ENCODE measurements at regions not wholly inside any gene's neighbourhood (a gene's known extent, or its start where the extent isn't known, plus 50 kb on each side); places are given as distances from the start of the nearest gene placed in this dataset.

DNA sequence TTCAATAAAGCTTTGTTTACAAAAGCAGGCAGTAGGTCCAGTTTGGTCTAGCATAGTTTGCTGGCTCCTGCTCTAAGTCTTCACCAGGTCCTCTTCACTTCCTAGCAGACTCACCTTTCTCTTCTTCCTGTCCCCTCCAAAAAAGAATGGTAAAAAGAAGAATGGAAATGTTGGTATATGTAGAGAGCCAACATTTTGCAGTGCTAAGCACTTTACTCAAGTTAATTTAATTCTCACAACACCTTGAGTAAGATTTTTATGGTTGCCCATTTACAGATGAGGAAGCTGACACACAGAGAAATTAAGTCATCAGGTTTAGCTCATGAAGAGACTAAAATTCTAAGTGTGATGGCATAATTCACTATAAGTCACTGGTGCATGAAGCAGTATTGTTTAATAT lies 230.1 kb upstream of the PRICKLE2 start:
- H3K4me3 Mint-ChIP-seq: no peak overlapping the region
- H3K4me1 ChIP-seq (ENCODE audit: insufficient read depth, low read length): no peaks in the 10 kb centered on the region
- no peaks in the 10 kb centered on the region for H3K36me3 Mint-ChIP-seq
- H3K27me3 ChIP-seq (ENCODE audit: insufficient read depth, low read length, poor library complexity, severe bottlenecking): no peaks in the 10 kb centered on the region
- H3K27me3 Mint-ChIP-seq: peaks cover 2 to 7% of the 10 kb centered on the region in 2 donors
- no peak overlapping the region for H3K27ac Mint-ChIP-seq
- H3K9me3 ChIP-seq (ENCODE audit: low read length): no peaks in the 10 kb centered on the region
- H3K36me3 ChIP-seq (ENCODE audit: insufficient read depth, low read length): no peaks in the 10 kb centered on the region
- H3K9me3 Mint-ChIP-seq: no peaks in the 10 kb centered on the region
- H3K27ac ChIP-seq (ENCODE audit: low read depth, low read length): no peak overlapping the region
- ChIA-PET CTCF (no interaction called here), POLR2A (no interaction called here)
- DNase-seq: no peak
- no peak overlapping the region for H3K4me3 ChIP-seq (ENCODE audit: low read length)
- no peaks in the 10 kb centered on the region for H3K4me1 Mint-ChIP-seq

DNA sequence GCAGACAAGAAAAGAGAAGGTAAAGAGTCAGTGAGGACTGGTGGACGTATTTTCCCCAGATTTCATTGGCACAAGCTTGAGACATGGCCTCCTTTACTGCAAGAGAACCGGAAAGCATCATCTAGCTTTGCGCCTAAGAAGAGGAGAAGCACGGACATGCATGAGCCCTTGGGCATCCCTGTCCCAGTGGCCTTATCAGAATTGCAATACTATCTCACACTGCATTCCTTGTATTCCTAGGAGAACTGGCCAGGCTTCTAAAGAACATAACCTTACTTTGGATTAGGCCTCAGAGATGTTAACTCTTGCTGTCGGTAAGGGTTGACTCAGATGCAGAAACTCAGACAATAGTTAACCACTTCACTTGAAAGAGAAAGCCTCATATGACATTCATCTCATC lies 229.5 kb upstream of the PRICKLE2 start:
- POLR2A ChIA-PET: no interaction called here

GRCh38 chr3:64454179-64454578 lies 228.9 kb upstream of the PRICKLE2 start:
- ChIA-PET CTCF (no interaction called here), POLR2A (no interaction called here)
- Mint-ChIP-seq H3K27me3 (peaks cover 2 to 10% of the 10 kb centered on the region in 2 donors), H3K4me1 (no peaks in the 10 kb centered on the region), H3K27ac (no peak overlapping the region), H3K36me3 (no peaks in the 10 kb centered on the region), H3K9me3 (no peaks in the 10 kb centered on the region), H3K4me3 (no peak overlapping the region)
- Histone ChIP-seq H3K27ac (ENCODE audit: low read depth, low read length) (no peak overlapping the region), H3K9me3 (ENCODE audit: low read length) (no peaks in the 10 kb centered on the region), H3K36me3 (ENCODE audit: insufficient read depth, low read length) (no peaks in the 10 kb centered on the region), H3K4me3 (ENCODE audit: low read length) (no peak overlapping the region), H3K27me3 (ENCODE audit: insufficient read depth, low read length, poor library complexity, severe bottlenecking) (no peaks in the 10 kb centered on the region), H3K4me1 (ENCODE audit: insufficient read depth, low read length) (no peaks in the 10 kb centered on the region)
- DNase-seq: no peak

More for the DNA sequence above, 229.5 kb upstream of the PRICKLE2 start:
- no peak overlapping the region for H3K4me3 ChIP-seq (ENCODE audit: low read length)
- H3K27ac ChIP-seq (ENCODE audit: low read depth, low read length): no peak overlapping the region
- CTCF ChIA-PET: no interaction called here
- Mint-ChIP-seq H3K36me3 (no peaks in the 10 kb centered on the region), H3K9me3 (no peaks in the 10 kb centered on the region), H3K4me1 (no peaks in the 10 kb centered on the region), H3K27me3 (peaks cover 2 to 7% of the 10 kb centered on the region in 2 donors), H3K4me3 (no peak overlapping the region), H3K27ac (no peak overlapping the region)
- no peaks in the 10 kb centered on the region for H3K9me3 ChIP-seq (ENCODE audit: low read length)
- no peaks in the 10 kb centered on the region for H3K4me1 ChIP-seq (ENCODE audit: insufficient read depth, low read length)
- H3K27me3 ChIP-seq (ENCODE audit: insufficient read depth, low read length, poor library complexity, severe bottlenecking): no peaks in the 10 kb centered on the region
- DNase-seq: no peak
- H3K36me3 ChIP-seq (ENCODE audit: insufficient read depth, low read length): no peaks in the 10 kb centered on the region

DNA sequence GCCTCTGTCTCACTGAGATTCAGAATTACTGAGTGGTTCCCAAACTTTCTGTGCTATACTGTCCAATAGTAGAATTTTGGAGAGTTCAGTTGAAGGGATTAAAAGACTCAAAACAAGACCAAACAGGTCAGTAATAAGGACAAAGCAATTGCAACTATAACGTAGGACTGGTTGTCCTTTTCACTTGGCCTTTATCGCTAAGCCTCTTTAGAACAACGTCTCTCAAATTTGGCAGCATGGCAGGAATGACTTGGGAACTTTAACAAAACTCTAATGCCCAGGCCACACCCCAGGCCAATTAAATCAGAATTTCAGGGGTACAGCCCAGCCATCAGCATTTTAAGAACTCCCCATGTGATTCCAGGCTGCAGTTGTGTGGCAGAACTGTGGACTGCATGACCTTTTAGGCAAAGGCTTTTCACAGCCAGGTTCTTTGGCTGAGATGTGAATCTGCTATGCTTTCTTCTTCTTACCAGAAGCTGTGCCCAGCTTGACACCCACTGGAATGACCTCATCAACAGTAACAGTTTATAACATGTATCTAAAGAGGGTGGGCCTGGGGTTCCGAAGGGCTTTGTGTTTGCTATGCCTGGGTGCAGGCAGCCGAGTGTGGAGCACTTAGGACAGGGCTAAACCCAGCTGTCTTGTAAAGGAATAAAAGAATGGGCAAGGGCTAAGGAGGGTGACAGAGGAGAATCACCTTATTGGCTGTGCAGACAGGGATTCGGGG lies 226.2 kb upstream of the PRICKLE2 start:
- peak overlapping the region in 1 of 7 donors; percentile 3 for H3K4me3 Mint-ChIP-seq
- no peaks in the 10 kb centered on the region for H3K9me3 ChIP-seq (ENCODE audit: low read length)
- no peaks in the 10 kb centered on the region for H3K36me3 Mint-ChIP-seq
- H3K4me1 ChIP-seq (ENCODE audit: insufficient read depth, low read length): no peaks in the 10 kb centered on the region
- ChIA-PET CTCF (no interaction called here), POLR2A (no interaction called here)
- peaks cover 8 to 28% of the 10 kb centered on the region in 2 donors for H3K27me3 Mint-ChIP-seq
- no peak for DNase-seq
- H3K27ac ChIP-seq (ENCODE audit: low read depth, low read length): no peak overlapping the region
- H3K27me3 ChIP-seq (ENCODE audit: insufficient read depth, low read length, poor library complexity, severe bottlenecking): no peaks in the 10 kb centered on the region
- H3K4me1 Mint-ChIP-seq: no peaks in the 10 kb centered on the region
- H3K4me3 ChIP-seq (ENCODE audit: low read length): no peak overlapping the region
- H3K36me3 ChIP-seq (ENCODE audit: insufficient read depth, low read length): no peaks in the 10 kb centered on the region
- H3K27ac Mint-ChIP-seq: no peak overlapping the region
- H3K9me3 Mint-ChIP-seq: peaks cover 0 to 2% (median 0%) of the 10 kb centered on the region in 5 donors

DNA sequence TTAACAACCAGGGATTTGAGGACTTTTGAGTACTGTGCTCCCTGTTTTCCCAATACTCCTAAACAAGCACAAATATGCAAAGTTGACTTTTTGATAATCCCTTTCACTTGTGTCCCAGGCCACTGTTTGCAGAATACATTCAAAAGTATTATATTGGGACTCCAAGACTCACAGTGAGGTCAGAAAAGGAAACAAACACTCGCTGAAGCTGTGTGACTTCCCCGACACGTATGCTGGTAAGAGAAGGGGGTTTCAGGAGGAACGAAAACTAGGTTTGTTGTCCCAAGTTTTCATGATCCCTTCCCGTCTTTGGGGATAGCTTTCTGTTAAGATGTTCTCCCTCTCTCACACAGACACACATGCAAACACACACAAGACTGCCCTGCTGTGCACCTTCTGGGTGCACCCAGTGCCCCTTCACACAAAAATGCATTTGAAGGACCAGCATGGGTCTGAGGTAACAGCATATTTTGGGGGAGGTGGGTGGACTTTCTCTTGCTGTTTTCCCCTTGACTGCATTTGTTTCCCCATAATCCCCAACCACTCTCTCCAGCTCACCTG lies 225.2 kb upstream of the PRICKLE2 start:
- Histone ChIP-seq H3K27ac (ENCODE audit: low read depth, low read length) (no peak overlapping the region), H3K4me3 (ENCODE audit: low read length) (no peak overlapping the region), H3K4me1 (ENCODE audit: insufficient read depth, low read length) (no peaks in the 10 kb centered on the region), H3K9me3 (ENCODE audit: low read length) (no peaks in the 10 kb centered on the region), H3K27me3 (ENCODE audit: insufficient read depth, low read length, poor library complexity, severe bottlenecking) (no peaks in the 10 kb centered on the region), H3K36me3 (ENCODE audit: insufficient read depth, low read length) (no peaks in the 10 kb centered on the region)
- Mint-ChIP-seq H3K4me3 (no peak overlapping the region), H3K9me3 (peaks cover 0 to 2% (median 0%) of the 10 kb centered on the region in 5 donors), H3K36me3 (no peaks in the 10 kb centered on the region), H3K4me1 (no peaks in the 10 kb centered on the region), H3K27me3 (peaks cover 14 to 29% of the 10 kb centered on the region in 2 donors), H3K27ac (peak overlapping the region in 1 of 8 donors; percentile 67)
- ChIA-PET CTCF (no interaction called here), POLR2A (no interaction called here)
- no peak for DNase-seq

DNA sequence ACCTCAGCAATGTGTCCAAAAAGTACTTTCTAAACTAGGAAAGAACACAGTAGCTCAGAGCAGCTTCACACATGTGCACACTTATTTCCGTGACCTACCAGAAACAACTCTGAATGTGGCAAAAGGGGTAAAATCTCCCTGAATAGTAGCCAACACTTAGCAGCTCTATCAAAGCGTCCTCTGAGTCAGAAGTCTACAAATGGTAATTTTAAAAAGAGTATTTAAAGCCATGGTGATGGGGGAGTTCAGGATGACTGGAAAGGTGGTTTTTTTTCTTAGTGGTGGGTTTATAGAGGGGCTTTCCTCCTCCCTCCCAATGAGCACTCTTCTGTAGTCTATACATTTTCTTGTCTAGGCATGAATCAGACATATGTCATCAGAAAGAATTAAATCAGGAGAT lies 223.8 kb upstream of the PRICKLE2 start:
- H3K9me3 ChIP-seq (ENCODE audit: low read length): no peaks in the 10 kb centered on the region
- DNase-seq: no peak
- H3K27ac Mint-ChIP-seq: no peak overlapping the region
- peaks cover 17 to 36% of the 10 kb centered on the region in 2 donors for H3K27me3 Mint-ChIP-seq
- no peak overlapping the region for H3K27ac ChIP-seq (ENCODE audit: low read depth, low read length)
- no peaks in the 10 kb centered on the region for H3K4me1 Mint-ChIP-seq
- no peak overlapping the region for H3K4me3 ChIP-seq (ENCODE audit: low read length)
- H3K36me3 Mint-ChIP-seq: no peaks in the 10 kb centered on the region
- peaks cover 0 to 2% (median 0%) of the 10 kb centered on the region in 5 donors for H3K9me3 Mint-ChIP-seq
- H3K4me1 ChIP-seq (ENCODE audit: insufficient read depth, low read length): no peaks in the 10 kb centered on the region
- CTCF ChIA-PET: no interaction called here
- no peaks in the 10 kb centered on the region for H3K36me3 ChIP-seq (ENCODE audit: insufficient read depth, low read length)
- no peak overlapping the region for H3K4me3 Mint-ChIP-seq
- POLR2A ChIA-PET: no interaction called here
- H3K27me3 ChIP-seq (ENCODE audit: insufficient read depth, low read length, poor library complexity, severe bottlenecking): no peaks in the 10 kb centered on the region

GRCh38 chr3:64445944-64446300 lies 220.7 kb upstream of the PRICKLE2 start:
- no peak overlapping the region for H3K27ac ChIP-seq (ENCODE audit: low read depth, low read length)
- H3K36me3 ChIP-seq (ENCODE audit: insufficient read depth, low read length): no peaks in the 10 kb centered on the region
- no peaks in the 10 kb centered on the region for H3K27me3 ChIP-seq (ENCODE audit: insufficient read depth, low read length, poor library complexity, severe bottlenecking)
- ChIA-PET CTCF (no interaction called here), POLR2A (no interaction called here)
- Mint-ChIP-seq H3K36me3 (no peaks in the 10 kb centered on the region), H3K4me3 (no peak overlapping the region), H3K27me3 (peaks cover 30 to 61% of the 10 kb centered on the region in 2 donors), H3K9me3 (peaks cover 0 to 2% (median 0%) of the 10 kb centered on the region in 5 donors), H3K4me1 (no peaks in the 10 kb centered on the region), H3K27ac (no peak overlapping the region)
- no peak for DNase-seq
- no peaks in the 10 kb centered on the region for H3K9me3 ChIP-seq (ENCODE audit: low read length)
- H3K4me1 ChIP-seq (ENCODE audit: insufficient read depth, low read length): no peaks in the 10 kb centered on the region
- no peak overlapping the region for H3K4me3 ChIP-seq (ENCODE audit: low read length)

DNA sequence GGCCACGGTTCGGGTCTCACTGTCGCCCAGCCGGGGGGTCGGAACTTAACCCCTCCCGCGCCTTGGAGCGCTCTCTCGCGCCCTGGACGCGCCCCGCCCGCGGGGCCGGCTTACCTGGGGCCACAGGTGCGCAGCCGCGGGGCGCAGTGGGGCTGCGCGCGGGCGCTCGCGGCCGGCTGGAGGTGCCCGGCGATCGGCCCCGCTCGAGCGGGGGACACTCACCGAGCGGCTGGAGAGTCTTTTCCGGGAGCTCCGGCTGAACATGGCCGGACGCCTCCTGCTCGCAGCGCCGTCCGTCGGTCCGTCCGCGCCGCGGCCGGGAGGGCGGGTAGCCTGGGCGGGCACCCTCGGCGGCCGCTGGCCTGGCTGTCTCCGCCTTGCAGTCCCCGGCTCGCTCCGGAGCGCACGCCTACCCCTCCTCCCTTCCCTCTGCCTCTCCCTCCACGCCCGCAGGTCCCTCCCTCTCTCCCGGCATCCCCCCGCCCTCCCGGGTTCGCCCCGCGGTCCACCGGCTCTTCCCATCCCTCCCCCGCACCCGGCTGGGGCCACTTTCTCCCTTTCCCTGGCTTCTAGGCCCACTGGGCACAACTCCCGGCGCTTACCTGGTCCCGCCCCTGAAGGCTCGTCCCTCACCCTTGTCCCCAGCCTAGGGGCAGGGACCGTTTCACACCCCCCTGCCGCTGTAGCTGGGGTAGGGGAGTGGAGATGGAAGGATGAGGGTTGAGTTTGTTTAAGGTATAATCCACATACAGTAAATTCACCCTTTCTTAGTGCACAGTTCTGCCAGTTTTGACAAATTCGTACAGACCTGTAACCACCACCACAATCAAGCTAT lies 220.1 kb upstream of the PRICKLE2 start:
- Histone ChIP-seq H3K4me1 (ENCODE audit: insufficient read depth, low read length) (no peaks in the 10 kb centered on the region), H3K36me3 (ENCODE audit: insufficient read depth, low read length) (no peaks in the 10 kb centered on the region), H3K27ac (ENCODE audit: low read depth, low read length) (no peak overlapping the region), H3K27me3 (ENCODE audit: insufficient read depth, low read length, poor library complexity, severe bottlenecking) (no peaks in the 10 kb centered on the region), H3K9me3 (ENCODE audit: low read length) (no peaks in the 10 kb centered on the region), H3K4me3 (ENCODE audit: low read length) (no peak overlapping the region)
- CTCF ChIA-PET: no interaction called here
- Mint-ChIP-seq H3K36me3 (no peaks in the 10 kb centered on the region), H3K27me3 (peaks cover 30 to 61% of the 10 kb centered on the region in 2 donors), H3K4me3 (no peak overlapping the region), H3K27ac (no peak overlapping the region), H3K9me3 (peaks cover 0 to 2% (median 0%) of the 10 kb centered on the region in 5 donors), H3K4me1 (no peaks in the 10 kb centered on the region)
- POLR2A ChIA-PET: no interaction called here
- no peak for DNase-seq
